Lung (tissue), 11 donors: ENCODE measurements at regions not wholly inside any gene's neighbourhood (a gene's known extent, or its start where the extent isn't known, plus 50 kb on each side); places are given as distances from the start of the nearest gene placed in this dataset.

Source experiments
- ATAC-seq: fragments of 200-7000 bp; cut with Tn5 transposase; one replicate; pipeline ENCODE4 v1.9.1; 2020; ENCODE audit warnings: moderate number of reproducible peaks; ENCODE audit not compliant: insufficient read depth, low FRiP score
- DNase-seq, 3 donors: peaks; one replicate each; pipeline ENCODE4 v3.0.0-alpha.2; 2013 to 2017
- H3K27ac ChIP-seq, 2 donors: one replicate each; pipeline ENCODE4 v1.5.1; 2013; ENCODE audit warnings: mild to moderate bottlenecking in 2 of 2, moderate library complexity in 2 of 2, control low read depth in 1 of 2, inconsistent platforms in 1 of 2, low read depth in 1 of 2, low read length in 1 of 2
- H3K27me3 ChIP-seq, 3 donors: one replicate each; pipeline ENCODE4 v1.5.1; 2013; ENCODE audit warnings: low read length in 2 of 3; ENCODE audit not compliant: control insufficient read depth in 3 of 3, insufficient read depth in 3 of 3
- H3K36me3 ChIP-seq, 4 donors: one replicate each; pipeline ENCODE4 v1.5.1; 2013; ENCODE audit warnings: low read length in 4 of 4, mild to moderate bottlenecking in 1 of 4, moderate library complexity in 1 of 4; ENCODE audit not compliant: control insufficient read depth in 4 of 4, insufficient read depth in 4 of 4
- H3K4me1 ChIP-seq, 5 donors: one replicate each; pipeline ENCODE4 v1.5.1; 2013; ENCODE audit warnings: low read length in 5 of 5, mild to moderate bottlenecking in 2 of 5, moderate library complexity in 1 of 5; ENCODE audit not compliant: control insufficient read depth in 5 of 5, insufficient read depth in 5 of 5
- H3K4me3 ChIP-seq: one replicate; pipeline ENCODE4 v1.5.1; 2013; ENCODE audit warnings: mild to moderate bottlenecking, control low read depth, moderate library complexity
- H3K9ac ChIP-seq, 2 donors: one replicate each; pipeline ENCODE4 v1.5.1; 2013; ENCODE audit warnings: low read length in 2 of 2, control low read depth in 1 of 2; ENCODE audit not compliant: insufficient read depth in 1 of 2
- H3K9me3 ChIP-seq, 4 donors: one replicate each; pipeline ENCODE4 v1.5.1; 2013; ENCODE audit warnings: low read length in 3 of 4, mild to moderate bottlenecking in 1 of 4, moderate library complexity in 1 of 4; ENCODE audit not compliant: control insufficient read depth in 4 of 4, insufficient read depth in 3 of 4
- WGBS, 2 donors: extraction: QIAGEN DNeasy Blood & Tissue Kit; methylation state at CpG; one replicate each; pipeline ENCODE4 v1.1.7; 2013; 5-methylcytosine and 5-hydroxymethylcytosine counted together
- TF ChIP-seq, protein P1 (sequence below): IDR thresholded peaks from 2 replicates; pipeline ENCODE4 v1.5.1; 2012; ENCODE audit warnings: mild to moderate bottlenecking; ENCODE audit errors: control extremely low read depth, extremely low read depth
- donor health status: control.
- donor health status: control.
- donor health status: Bipolar disorder and iron deficiency.
- donor health status: healthy.
- donor health status: DM: yes; HTN: yes; CAD: no.

DNA sequence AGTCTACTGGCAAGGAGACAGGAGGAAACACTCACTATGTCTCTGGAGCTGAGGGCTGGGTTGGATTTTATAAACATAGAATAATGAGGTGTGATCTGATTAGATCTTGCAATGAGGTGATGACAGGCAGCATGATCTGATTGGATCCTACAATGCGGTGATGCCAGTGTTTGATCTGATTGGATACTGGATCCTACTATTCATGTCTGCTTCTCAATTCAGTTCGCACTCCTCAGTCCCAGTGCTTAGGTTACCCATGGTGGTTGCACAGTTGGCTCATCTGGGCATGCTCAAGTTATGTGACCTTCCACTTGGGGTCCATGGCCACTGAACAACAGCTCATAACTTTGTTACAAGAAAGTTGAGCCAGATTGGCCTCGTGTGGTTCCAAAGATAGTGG, 469.5 kb downstream of the TSHZ3 start:
- Histone ChIP-seq H3K4me1 (peaks cover 0 to 28% (median 7%) of the 10 kb centered on the region in 5 donors), H3K27ac (no peak overlapping the region), H3K4me3 (no peak overlapping the region), H3K9ac (no peak overlapping the region), H3K27me3 (no peaks in the 10 kb centered on the region), H3K9me3 (peaks cover 0 to 2% (median 0%) of the 10 kb centered on the region in 4 donors), H3K36me3 (no peaks in the 10 kb centered on the region)
- TF ChIP-seq, protein P1, sequence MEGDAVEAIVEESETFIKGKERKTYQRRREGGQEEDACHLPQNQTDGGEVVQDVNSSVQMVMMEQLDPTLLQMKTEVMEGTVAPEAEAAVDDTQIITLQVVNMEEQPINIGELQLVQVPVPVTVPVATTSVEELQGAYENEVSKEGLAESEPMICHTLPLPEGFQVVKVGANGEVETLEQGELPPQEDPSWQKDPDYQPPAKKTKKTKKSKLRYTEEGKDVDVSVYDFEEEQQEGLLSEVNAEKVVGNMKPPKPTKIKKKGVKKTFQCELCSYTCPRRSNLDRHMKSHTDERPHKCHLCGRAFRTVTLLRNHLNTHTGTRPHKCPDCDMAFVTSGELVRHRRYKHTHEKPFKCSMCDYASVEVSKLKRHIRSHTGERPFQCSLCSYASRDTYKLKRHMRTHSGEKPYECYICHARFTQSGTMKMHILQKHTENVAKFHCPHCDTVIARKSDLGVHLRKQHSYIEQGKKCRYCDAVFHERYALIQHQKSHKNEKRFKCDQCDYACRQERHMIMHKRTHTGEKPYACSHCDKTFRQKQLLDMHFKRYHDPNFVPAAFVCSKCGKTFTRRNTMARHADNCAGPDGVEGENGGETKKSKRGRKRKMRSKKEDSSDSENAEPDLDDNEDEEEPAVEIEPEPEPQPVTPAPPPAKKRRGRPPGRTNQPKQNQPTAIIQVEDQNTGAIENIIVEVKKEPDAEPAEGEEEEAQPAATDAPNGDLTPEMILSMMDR = no peak
- 68 to 86% methylated on average over 3 of the region's 3 CpGs for WGBS, 2 donors
- DNase-seq = peak; percentile 68 to 84 (median 83)
- no peak for ATAC-seq

DNA sequence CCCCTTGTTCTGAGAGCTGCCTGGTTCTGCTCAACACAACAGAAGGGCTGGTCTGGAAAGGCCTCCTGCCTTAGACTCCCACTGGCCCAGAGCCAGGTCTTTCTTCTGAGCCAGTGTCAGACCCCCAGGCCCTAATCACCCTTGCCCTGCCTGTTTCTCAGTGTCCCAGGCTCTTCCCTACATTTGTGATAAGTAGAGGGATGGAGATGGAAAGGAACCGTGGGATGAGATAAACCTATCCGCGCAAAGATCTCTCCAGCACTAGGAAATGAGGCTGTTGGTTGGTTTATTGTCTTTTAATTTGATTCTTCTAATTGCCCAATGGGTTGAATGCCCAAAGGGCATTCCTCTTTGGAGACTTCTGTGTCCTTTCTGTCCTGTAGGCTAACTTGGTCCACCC, 470.0 kb downstream of the TSHZ3 start:
- 89 to 97% methylated on average over 3 of the region's 3 CpGs for WGBS, 2 donors
- Histone ChIP-seq H3K27me3 (no peaks in the 10 kb centered on the region), H3K4me3 (no peak overlapping the region), H3K27ac (no peak overlapping the region), H3K9ac (no peak overlapping the region), H3K4me1 (peaks cover 0 to 28% (median 7%) of the 10 kb centered on the region in 5 donors), H3K36me3 (no peaks in the 10 kb centered on the region), H3K9me3 (peaks cover 0 to 2% (median 0%) of the 10 kb centered on the region in 4 donors)
- TF ChIP-seq, protein P1 = no peak
- DNase-seq (no peak), ATAC-seq (no peak)

DNA sequence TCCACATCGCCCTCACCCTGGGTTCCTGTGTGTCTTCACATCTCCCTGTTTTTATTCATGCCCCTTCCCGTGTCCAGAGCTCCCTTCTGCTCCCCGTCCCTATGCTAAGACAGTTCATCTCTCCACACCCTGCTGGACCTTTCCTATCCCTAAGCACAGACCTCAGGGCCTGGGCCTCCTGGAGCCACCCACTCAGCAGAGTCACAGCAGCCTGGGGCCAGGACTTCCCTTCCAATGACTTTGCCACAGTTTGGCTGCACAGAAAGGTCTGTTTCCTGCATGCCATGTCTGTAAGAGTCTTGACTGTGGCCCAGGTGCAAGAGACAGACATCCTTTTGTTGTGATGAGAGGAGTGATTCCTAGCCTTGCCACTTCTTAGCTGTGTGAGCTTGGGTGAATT, 470.7 kb downstream of the TSHZ3 start:
- peaks cover 0 to 2% (median 0%) of the 10 kb centered on the region in 4 donors for H3K9me3 ChIP-seq
- DNase-seq (no peak), ATAC-seq (no peak)
- no peak overlapping the region for H3K27ac ChIP-seq
- peaks cover 0 to 28% (median 7%) of the 10 kb centered on the region in 5 donors for H3K4me1 ChIP-seq
- no peak overlapping the region for H3K4me3 ChIP-seq
- H3K9ac ChIP-seq = no peak overlapping the region
- H3K27me3 ChIP-seq = no peaks in the 10 kb centered on the region
- TF ChIP-seq, protein P1 = no peak
- H3K36me3 ChIP-seq = no peaks in the 10 kb centered on the region
- whole genome bisulfite sequencing, 2 donors = 63 to 85% methylated on average over 2 to 3 of the region's 3 CpGs

DNA sequence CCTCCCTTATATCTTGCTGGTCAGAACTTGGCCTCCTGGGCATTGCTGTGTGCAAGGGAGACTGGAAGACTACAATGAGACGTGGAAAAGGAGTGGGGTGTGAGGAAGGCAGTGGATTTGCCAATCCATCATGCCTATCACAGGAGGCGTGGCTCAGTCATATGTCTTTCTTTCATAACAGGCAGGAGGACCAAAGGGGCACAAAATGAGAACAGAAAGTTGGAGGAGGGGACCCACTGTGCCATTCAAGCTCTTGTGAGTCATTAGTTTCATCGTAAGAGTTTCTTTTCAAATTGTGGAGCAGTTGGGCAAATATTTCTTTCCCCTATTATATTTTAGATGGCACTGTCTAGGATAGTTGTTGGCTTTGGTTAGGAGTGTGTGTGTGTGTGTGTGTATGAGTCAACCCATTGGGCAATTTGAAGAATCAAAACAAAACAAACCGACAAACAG, 471.5 kb downstream of the TSHZ3 start:
- Histone ChIP-seq H3K4me3 (no peak overlapping the region), H3K27ac (no peak overlapping the region), H3K9ac (no peak overlapping the region), H3K36me3 (no peaks in the 10 kb centered on the region), H3K27me3 (no peaks in the 10 kb centered on the region), H3K9me3 (peaks cover 0 to 2% (median 0%) of the 10 kb centered on the region in 4 donors), H3K4me1 (peaks cover 0 to 27% (median 7%) of the 10 kb centered on the region in 5 donors)
- TF ChIP-seq, protein P1 = no peak
- peak; percentile 54 for ATAC-seq
- no peak for DNase-seq
- WGBS, 2 donors = 39 to 64% methylated on average over 4 of the region's 4 CpGs
